B cell (primary cell): ENCODE measurements at regions not wholly inside any gene's neighbourhood (a gene's known extent, or its start where the extent isn't known, plus 50 kb on each side); places are given as distances from the start of the nearest gene placed in this dataset.

Source experiments
- EZH2 ChIP-seq: IDR thresholded peaks from 2 replicates; pipeline ENCODE4 v1.6.1; 2012; ENCODE audit warnings: borderline replicate concordance, low read depth, mild to moderate bottlenecking, moderate library complexity, low read length; ENCODE audit not compliant: insufficient read depth, poor library complexity, severe bottlenecking
- TF ChIP-seq, protein P1 (sequence below): fragments of 200-600 bp; IDR thresholded peaks from one replicate; pipeline ENCODE4 v1.8.0; 2022; ENCODE audit warnings: antibody characterized with exemption, mild to moderate bottlenecking

GRCh38 chr13:65063753-65064152 is 2166.4 kb downstream of the PCDH9 start:
- TF ChIP-seq, protein P1, sequence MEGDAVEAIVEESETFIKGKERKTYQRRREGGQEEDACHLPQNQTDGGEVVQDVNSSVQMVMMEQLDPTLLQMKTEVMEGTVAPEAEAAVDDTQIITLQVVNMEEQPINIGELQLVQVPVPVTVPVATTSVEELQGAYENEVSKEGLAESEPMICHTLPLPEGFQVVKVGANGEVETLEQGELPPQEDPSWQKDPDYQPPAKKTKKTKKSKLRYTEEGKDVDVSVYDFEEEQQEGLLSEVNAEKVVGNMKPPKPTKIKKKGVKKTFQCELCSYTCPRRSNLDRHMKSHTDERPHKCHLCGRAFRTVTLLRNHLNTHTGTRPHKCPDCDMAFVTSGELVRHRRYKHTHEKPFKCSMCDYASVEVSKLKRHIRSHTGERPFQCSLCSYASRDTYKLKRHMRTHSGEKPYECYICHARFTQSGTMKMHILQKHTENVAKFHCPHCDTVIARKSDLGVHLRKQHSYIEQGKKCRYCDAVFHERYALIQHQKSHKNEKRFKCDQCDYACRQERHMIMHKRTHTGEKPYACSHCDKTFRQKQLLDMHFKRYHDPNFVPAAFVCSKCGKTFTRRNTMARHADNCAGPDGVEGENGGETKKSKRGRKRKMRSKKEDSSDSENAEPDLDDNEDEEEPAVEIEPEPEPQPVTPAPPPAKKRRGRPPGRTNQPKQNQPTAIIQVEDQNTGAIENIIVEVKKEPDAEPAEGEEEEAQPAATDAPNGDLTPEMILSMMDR: no peak
- no peak for TF ChIP-seq EZH2
